GM19467 (cell line): ENCODE measurements at regions not wholly inside any gene's neighbourhood (a gene's known extent, or its start where the extent isn't known, plus 50 kb on each side); places are given as distances from the start of the nearest gene placed in this dataset.
A peak's percentile ranks its signal among the peaks of the same experiment; 100 is the strongest.

Source experiments
- ATAC-seq: cut with Tn5 transposase; IDR thresholded peaks from one replicate; pipeline ENCODE4 v1.9.1; 2021; ENCODE audit warnings: mild to moderate bottlenecking, moderate library complexity; ENCODE audit not compliant: unreplicated experiment

DNA sequence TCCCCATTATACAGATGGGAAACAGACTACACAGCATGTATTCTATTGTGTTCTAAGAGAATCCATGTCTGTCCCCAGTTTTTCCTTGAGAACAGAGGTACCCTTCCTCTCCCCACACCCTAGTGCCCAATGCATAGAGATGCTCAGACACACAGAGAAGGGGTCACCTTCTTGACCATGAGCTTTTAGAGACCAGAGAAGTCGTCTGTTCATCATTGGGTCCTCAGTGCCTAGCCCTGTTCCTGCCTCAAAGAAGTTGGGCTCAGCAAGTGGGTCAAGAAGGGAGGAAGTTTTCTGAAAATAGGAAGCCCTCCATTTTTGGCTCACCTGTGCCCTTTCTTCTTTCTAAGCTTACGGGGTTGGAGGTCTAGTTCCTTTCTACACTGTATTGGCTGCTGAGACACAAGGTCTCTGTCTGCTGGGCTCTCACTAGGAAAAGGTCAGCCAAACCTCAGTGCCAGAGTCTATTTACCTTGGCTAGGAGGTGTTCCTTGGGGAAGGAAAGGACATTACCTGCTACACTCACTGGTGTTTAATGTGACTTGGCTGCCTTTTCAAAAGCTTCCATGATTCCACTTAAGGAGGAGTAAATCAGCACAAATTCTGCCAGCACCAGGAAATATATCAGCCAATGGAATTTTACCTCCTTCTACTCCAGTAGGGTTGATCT lies 198.5 kb upstream of the PWP1 start:
- no peak for ATAC-seq

- no peak for ATAC-seq
Observed at GRCh38 chr12:107488666-107489065, 196.9 kb upstream of the PWP1 start.

GRCh38 chr12:107490010-107490409 lies 195.6 kb upstream of the PWP1 start:
- ATAC-seq, result peak; percentile 55

- no peak for ATAC-seq
Observed at GRCh38 chr12:107491856-107492255, 193.7 kb upstream of the PWP1 start.

GRCh38 chr12:107492393-107493134 lies 193.0 kb upstream of the PWP1 start:
- no peak for ATAC-seq

GRCh38 chr12:107493135-107493494 lies 192.5 kb upstream of the PWP1 start:
- no peak for ATAC-seq

- ATAC-seq, result no peak
Observed at GRCh38 chr12:107493666-107494065, 191.9 kb upstream of the PWP1 start.

- ATAC-seq, result no peak
Observed at GRCh38 chr12:107494331-107494730, 191.3 kb upstream of the PWP1 start.

- no peak for ATAC-seq
Observed at GRCh38 chr12:107495604-107496003, 190.0 kb upstream of the PWP1 start.

GRCh38 chr12:107497231-107497630 lies 188.4 kb upstream of the PWP1 start:
- ATAC-seq, result no peak

- ATAC-seq, result no peak
Observed at GRCh38 chr12:107500307-107500706, 185.3 kb upstream of the PWP1 start.

- ATAC-seq, result no peak
Observed at GRCh38 chr12:107501681-107502080, 183.9 kb upstream of the PWP1 start.

GRCh38 chr12:107503129-107503855 lies 182.3 kb upstream of the PWP1 start:
- ATAC-seq, result no peak

DNA sequence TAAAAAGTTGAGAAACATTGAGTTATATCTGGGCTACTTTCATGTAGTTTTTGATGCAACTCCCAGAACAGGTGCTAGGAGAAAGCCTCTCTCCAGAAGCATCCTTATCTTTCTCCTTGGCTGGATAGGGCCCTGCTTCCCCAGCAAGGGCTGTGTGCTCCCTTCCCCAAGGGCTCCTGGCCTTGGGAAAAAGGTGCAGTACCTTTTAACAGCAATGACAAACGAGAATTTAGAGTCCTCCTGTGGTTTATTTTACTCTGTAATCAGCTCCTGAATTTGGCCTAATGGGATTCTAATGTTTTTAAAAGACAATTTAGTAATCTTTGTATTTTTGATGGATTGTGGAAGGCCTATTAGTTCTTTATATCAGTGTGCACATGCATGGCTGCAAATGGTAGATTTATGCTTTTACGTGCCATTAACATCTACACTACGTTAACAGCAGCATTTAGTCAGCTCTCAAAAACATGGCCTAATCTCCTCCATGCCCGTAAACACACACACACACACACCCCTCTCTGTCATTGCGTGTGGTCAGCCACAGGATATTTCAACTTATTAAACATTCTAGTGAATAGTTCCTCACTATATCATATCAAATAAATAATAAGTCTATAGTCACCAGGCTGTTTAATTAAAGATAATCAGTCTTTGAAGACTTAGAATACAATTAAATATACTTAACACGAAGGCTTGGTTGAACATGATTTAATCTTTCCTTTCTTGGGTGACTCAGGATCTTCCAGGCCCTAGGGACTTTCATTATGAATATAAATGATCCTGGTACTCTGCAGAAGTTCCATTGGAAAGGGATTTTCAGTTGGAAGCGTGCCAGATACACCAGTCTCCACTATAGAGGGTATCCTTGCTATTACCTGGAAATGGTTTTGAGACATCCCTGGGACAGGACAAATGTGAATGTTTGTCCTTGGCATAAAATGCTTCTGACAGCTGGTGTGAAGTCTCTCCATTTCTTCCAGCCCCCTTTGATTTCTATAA lies 181.4 kb upstream of the PWP1 start:
- ATAC-seq, result no peak

DNA sequence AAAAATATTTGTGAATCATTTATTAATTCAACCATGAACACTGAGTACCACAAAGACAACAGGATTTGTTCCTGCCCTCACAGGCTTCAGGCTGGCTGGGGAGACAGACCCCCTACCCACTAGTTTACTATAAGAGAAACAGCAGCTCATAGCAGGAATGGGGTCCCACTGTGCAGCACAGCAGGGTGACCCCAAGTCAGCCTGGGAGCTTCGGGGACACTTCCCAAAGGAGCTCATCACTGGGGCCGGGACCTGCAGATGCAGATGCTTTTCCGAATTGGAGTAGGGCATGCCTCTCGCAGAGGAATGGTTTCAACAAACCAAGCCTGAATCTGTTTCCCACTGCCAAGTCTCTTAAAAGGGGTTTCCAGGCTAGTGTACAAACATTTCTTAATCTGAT lies 176.2 kb upstream of the PWP1 start:
- no peak for ATAC-seq

DNA sequence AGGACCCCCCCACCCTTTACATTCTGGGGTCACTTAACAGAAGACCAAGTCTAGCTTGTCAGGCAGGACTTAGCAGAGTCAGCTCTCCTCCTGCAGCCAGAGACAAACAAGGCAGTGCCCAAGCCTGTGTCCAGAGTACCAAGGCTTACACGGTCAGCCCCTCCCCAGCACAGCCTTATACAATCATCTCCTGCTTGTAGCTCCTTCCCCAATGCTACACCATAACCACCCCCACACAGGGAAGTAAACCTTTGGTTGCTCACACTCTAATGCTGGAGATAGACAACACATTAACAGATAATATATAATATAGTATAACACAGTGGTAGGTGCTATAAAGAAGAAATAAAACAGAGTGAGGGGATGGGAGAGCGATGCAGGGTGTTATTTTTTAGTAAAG lies 175.4 kb upstream of the PWP1 start:
- ATAC-seq, result no peak

- ATAC-seq, result no peak
Observed at GRCh38 chr12:107511292-107511691, 174.3 kb upstream of the PWP1 start.

GRCh38 chr12:107512391-107512790 lies 173.2 kb upstream of the PWP1 start:
- no peak for ATAC-seq

GRCh38 chr12:107513184-107513583 lies 172.4 kb upstream of the PWP1 start:
- ATAC-seq, result no peak

- no peak for ATAC-seq
Observed at GRCh38 chr12:107513636-107514400, 171.8 kb upstream of the PWP1 start.
